Non-pigmented ciliary epithelial cell (primary cell): ENCODE measurements at regions not wholly inside any gene's neighbourhood (a gene's known extent, or its start where the extent isn't known, plus 50 kb on each side); places are given as distances from the start of the nearest gene placed in this dataset.
"Not testable (repeated sequence)": the region's sequence is repeated elsewhere in the genome, so short reads cannot be mapped to it uniquely, and the experiment has no call there.

ENCODE experiments used
- DNase-seq: peaks from one replicate; pipeline ENCODE4 v3.0.0-alpha.2; 2010; ENCODE audit warnings: low read depth

GRCh38 chr7:27418541-27418940, 175.9 kb downstream of the EVX1 start:
- no peak for DNase-seq

DNA sequence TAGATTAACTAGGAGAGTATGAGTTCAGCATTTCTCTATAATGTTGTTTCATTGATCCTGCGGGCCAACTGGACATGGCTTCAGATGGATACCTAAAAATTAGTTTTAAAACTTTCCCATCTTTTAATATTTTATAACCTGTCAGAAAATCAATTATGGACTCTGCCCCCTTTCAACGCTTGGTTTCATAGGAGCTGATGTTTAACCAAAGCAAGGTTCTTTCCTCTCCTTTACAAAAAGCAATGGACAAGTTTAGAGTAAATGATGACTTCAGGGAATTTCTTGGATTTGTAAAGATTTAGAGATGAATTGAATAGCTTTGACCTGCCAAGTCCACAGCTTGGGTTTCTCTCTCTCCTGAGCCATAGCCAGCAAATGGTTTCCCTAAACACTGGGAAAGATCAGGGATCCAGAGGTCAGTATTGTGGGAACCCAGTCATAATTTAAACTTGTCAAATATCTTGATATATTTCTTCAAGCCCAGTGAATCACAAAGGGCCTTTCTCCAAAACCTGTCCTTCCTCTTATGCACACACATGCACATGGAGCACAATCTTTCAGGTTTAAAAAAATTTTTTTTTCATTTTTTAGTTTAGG, 177.1 kb downstream of the EVX1 start:
- no peak for DNase-seq

GRCh38 chr7:27420702-27421101, 178.1 kb downstream of the EVX1 start:
- no peak for DNase-seq

DNA sequence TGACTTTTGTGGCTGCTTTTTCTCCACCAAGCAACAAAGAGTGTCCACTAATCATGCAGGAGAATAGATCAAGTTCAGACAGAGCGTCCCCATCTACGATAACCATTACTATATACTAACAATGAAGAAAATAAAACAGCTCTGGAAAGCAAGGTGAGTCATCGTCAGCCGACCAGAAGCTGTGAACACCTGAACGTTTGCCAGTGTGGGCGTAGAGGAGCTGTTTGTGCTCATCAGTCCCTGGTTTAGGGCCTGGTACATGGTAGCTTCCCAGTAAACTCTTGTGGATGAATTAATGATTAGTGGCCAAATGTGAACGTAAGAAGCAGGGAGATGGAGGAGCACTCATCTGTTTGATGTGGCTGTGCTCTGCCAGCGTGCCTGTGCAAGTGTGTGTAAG, 180.7 kb downstream of the EVX1 start:
- no peak for DNase-seq

GRCh38 chr7:27423821-27424220, 181.2 kb downstream of the EVX1 start:
- no peak for DNase-seq

GRCh38 chr7:27424231-27424630, 181.6 kb downstream of the EVX1 start:
- no peak for DNase-seq

DNA sequence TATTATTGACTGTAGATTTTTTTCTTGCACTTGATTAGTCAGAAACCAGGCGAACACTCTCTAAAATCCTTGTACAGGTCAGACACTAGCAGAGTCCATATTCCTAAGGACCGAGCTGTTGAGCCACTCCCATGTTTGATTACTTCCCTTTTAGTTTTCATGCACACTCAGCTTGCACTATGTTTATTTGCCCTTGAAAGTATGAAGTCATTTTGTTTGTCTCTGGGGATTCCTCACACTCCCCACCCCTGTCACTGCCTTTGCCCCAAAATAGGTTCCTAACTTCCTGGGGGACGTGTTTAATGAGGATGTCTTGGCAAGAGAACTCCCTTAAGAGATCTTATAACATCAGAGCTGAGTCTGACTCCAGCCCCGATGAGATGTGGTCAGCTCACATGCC, 182.1 kb downstream of the EVX1 start:
- DNase-seq = no peak

- no peak for DNase-seq
Observed at GRCh38 chr7:27427416-27427815, 184.8 kb downstream of the EVX1 start.

GRCh38 chr7:27430105-27430504, 187.5 kb downstream of the EVX1 start:
- DNase-seq = no peak

DNA sequence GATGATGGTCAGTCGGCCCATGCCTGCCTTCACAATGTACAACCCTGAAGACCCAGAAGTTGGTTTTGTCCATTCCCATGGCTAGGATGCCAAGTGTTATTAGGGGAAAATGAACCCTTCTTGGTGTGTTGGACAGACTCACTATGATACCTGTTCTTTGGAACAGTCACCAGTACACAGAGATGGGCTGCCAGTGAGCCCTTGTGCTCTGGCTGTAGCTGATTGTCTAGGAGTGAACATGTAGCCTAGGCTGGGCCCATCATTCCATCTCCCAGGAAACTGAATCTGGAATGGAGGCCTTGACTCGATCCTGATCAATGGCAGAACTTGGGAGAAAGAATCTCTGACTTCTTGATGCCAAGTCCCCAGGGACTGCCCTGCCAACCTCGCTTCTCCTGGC, 188.9 kb downstream of the EVX1 start:
- DNase-seq = no peak

DNA sequence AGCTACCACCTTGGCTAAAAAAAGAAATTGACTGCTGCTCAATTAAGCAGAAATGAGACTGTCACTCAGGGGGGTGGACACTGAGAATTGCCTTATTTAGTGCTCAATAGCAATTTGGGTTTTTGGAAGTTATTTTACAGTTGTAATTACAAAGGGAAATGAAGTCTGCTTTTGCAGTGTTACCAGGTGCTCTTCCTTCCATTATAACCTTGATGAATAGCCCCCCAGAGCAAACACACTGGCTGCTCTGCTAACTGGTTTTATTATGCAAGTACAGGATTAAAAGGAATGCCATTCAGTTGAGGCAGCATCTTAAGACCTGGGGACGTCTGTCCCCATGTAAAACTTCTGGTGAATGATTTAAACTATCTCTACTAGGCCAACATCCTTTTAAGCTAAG, 191.0 kb downstream of the EVX1 start:
- no peak for DNase-seq

GRCh38 chr7:27434756-27435400, 192.3 kb downstream of the EVX1 start:
- no peak for DNase-seq

GRCh38 chr7:27435461-27435860, 192.9 kb downstream of the EVX1 start:
- DNase-seq = peak; percentile 10

DNA sequence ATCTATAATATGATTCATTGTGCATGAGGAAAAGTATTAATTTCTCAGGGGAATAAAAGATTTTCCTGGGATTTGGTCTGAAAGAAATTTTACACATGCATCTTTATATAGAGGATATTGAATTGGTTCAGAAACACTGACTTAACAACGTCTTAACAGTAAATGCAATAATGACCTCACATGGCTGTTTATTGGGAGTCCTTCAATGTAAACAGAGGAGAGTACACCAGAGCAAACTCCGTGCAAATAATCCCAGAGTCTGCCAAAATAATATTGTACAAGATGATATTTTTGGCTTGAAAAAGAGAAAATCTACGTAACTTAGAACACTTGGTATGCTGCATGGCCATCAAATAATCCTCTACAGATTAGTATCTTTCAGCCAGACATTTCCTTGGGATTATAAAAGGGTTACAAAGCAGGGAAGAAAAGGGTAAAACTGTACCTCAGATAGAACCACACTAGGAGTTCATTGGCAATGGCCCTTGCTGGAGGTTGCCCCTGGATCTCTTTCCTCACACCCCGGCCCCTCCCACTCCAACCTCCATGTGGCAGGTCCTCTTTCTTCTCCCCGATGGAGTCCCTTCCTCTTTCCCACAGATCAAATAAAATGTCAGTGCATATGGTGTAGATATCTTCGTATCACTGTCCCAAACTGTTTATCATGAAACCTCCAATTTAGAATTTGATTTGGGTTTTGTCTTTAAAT, 196.4 kb downstream of the EVX1 start:
- DNase-seq = no peak

DNA sequence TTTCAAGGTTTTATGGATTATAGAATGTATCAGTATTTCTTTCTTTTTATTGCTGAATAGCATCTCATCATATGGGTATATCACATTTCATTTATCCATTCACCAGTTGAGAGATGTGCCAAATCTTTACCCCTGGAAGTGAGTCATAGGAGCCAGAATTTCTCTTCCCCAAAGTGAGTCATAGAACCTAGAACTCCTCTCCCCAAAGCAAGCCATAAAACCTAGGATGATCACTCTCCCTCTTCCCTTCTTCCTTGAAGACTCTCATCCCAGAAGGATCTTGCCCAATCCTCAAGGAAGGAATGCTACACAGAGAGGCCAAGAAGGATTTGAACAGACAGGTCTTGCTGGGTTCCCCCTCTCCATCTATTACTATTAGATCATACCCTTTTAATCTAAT, 199.9 kb downstream of the EVX1 start:
- DNase-seq = no peak

DNA sequence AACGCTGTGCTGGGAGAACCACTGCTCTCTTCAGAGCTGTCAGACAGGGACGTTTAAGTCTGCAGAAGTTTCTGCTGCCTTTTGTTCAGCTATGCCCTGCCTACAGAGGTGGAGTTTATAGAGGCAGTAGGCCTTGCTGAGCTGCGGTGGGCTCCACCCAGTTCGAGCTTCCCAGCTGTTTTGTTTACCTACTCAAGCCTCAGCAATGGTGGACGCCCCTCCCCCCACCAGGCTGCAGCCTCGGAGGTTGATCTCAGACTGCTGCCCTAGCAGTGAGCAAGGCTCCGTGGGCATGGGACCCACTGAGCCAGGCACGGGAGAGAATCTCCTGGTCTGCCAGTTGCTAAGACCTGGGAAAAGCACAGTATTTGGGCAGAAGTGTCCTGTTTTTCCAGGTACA, 206.4 kb downstream of the EVX1 start:
- DNase-seq = not testable (repeated sequence)

- peak; percentile 41 for DNase-seq
Observed at GRCh38 chr7:27453702-27454405, 208.8 kb downstream of the HIBADH start.

- not testable (repeated sequence) for DNase-seq
Observed at GRCh38 chr7:27457120-27457519, 205.6 kb downstream of the HIBADH start.

- DNase-seq = not testable (repeated sequence)
Observed at GRCh38 chr7:27457603-27458565, 204.8 kb downstream of the HIBADH start.

GRCh38 chr7:27459021-27459730, 203.5 kb downstream of the HIBADH start:
- DNase-seq = no peak

GRCh38 chr7:27459731-27460053, 203.0 kb downstream of the HIBADH start:
- no peak for DNase-seq
